HUES64 (cell line): ENCODE measurements at regions not wholly inside any gene's neighbourhood (a gene's known extent, or its start where the extent isn't known, plus 50 kb on each side); places are given as distances from the start of the nearest gene placed in this dataset.
"Not testable (repeated sequence)": the region's sequence is repeated elsewhere in the genome, so short reads cannot be mapped to it uniquely, and the experiment has no call there.

ENCODE experiments used
- H3K27ac ChIP-seq: 2 replicates; pipeline ENCODE4 v1.7.0; 2013; ENCODE audit warnings: low read depth, low read length, inconsistent platforms
- H3K27me3 ChIP-seq: 2 replicates; pipeline ENCODE4 v1.6.1; 2013; ENCODE audit warnings: mild to moderate bottlenecking, low read length; ENCODE audit not compliant: insufficient read depth
- H3K36me3 ChIP-seq: 2 replicates; pipeline ENCODE4 v1.6.1; 2013; ENCODE audit warnings: mild to moderate bottlenecking, low read length; ENCODE audit not compliant: insufficient read depth
- H3K4me1 ChIP-seq: 2 replicates; pipeline ENCODE4 v1.6.1; 2013; ENCODE audit warnings: mild to moderate bottlenecking, low read length, moderate library complexity; ENCODE audit not compliant: insufficient read depth
- H3K4me3 ChIP-seq: 2 replicates; pipeline ENCODE4 v1.5.1; 2013; ENCODE audit warnings: mild to moderate bottlenecking, low read length, moderate library complexity
- H3K9ac ChIP-seq: 2 replicates; pipeline ENCODE4 v1.6.1; 2013; ENCODE audit warnings: mild to moderate bottlenecking, low read depth, low read length
- H3K9me3 ChIP-seq: 2 replicates; pipeline ENCODE4 v1.6.1; 2013; ENCODE audit warnings: low read depth, low read length; ENCODE audit not compliant: insufficient read depth
- WGBS: fragments of 150-250, 120-280 bp; methylation state at CpG from one replicate; pipeline ENCODE4 v1.1.7; 2013; ENCODE audit warnings: missing lambda C conversion rate; 5-methylcytosine and 5-hydroxymethylcytosine counted together

DNA sequence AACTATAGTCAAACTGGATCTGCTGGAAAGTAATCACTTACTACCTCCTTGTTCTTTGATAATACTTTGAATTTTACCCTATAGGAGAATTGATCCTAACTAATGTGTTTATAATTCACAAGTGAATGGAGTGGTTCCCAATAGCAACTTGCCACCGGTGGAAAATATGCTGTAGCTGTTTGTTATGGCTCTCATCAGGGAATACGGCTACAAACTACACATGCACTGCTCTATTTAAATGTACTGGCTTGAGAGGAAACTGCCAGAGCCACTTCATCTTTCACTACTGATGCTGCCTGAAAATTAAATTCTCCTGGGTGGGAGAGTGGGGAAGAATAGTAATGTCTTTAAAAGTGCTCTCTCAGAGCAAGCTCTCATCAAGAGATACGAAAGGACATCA, 448.5 kb upstream of the GRAMD2B start:
- Histone ChIP-seq H3K36me3 (no peaks in the 10 kb centered on the region), H3K27me3 (no peaks in the 10 kb centered on the region), H3K9ac (no peak overlapping the region), H3K9me3 (no peaks in the 10 kb centered on the region), H3K4me1 (peaks cover 14% of the 10 kb centered on the region), H3K4me3 (no peak overlapping the region), H3K27ac (no peak overlapping the region)
- 97% methylated on average over 3 of the region's 3 CpGs for WGBS

DNA sequence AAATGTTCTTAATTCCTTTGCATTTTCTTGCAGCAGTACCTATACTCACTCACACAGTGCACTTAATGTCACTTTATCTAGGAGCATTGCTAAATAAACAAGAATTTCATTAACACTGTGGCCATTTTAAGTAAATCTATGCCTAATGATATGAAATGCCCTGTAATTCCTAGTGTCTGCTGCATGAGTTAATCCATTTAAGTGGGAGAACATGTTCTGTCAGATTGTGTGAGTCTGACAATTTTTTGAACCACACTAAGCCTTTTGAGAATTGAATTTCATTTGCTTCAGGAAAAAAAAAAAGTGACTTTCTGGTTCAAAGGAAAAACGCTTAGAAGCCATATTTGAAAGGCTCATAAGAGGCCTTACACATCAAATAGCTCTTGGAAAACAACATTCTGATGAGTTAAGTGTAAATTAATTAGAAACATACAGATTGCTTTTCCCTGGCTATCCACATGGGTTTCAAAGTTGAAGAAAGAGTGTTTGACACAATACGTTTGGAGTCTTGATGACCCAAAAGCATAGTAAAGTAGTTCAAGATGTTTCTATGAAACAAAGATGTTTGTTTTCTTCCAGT, 446.7 kb upstream of the GRAMD2B start:
- 90% methylated on average over 1 of the region's 2 CpGs for WGBS

DNA sequence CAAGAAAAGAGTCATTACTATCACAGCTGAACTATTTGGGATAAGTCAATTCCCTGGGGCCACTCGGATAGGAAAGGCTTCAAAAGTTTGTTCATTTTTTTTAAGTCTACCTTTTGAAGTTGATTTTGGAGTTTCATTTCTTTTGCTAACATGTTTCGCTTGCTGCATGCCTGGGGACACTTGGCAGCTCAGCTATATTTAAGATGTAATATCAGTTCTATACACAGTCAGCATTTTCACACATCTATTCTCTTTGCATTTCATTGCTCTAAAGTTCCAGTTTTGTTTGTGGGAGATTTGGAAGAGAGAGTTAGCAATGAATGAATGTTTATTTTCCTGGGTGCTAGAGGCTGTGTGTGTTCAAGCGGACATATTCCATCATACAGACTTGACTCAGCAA, 445.2 kb upstream of the GRAMD2B start:
- H3K4me3 ChIP-seq = no peak overlapping the region
- H3K27ac ChIP-seq = no peak overlapping the region
- H3K9ac ChIP-seq = no peak overlapping the region
- 100% methylated on average over 3 of the region's 3 CpGs for WGBS
- no peaks in the 10 kb centered on the region for H3K27me3 ChIP-seq
- H3K9me3 ChIP-seq = no peaks in the 10 kb centered on the region
- H3K4me1 ChIP-seq = peaks cover under 1% of the 10 kb centered on the region; the same call in 1 of the 2 replicates
- no peaks in the 10 kb centered on the region for H3K36me3 ChIP-seq

More for the DNA sequence above, 446.7 kb upstream of the GRAMD2B start:
- H3K4me3 ChIP-seq = no peak overlapping the region
- peaks cover 3% of the 10 kb centered on the region; the same call in 1 of the 2 replicates for H3K4me1 ChIP-seq
- no peaks in the 10 kb centered on the region for H3K9me3 ChIP-seq
- no peaks in the 10 kb centered on the region for H3K36me3 ChIP-seq
- H3K9ac ChIP-seq = no peak overlapping the region
- no peaks in the 10 kb centered on the region for H3K27me3 ChIP-seq
- no peak overlapping the region for H3K27ac ChIP-seq

DNA sequence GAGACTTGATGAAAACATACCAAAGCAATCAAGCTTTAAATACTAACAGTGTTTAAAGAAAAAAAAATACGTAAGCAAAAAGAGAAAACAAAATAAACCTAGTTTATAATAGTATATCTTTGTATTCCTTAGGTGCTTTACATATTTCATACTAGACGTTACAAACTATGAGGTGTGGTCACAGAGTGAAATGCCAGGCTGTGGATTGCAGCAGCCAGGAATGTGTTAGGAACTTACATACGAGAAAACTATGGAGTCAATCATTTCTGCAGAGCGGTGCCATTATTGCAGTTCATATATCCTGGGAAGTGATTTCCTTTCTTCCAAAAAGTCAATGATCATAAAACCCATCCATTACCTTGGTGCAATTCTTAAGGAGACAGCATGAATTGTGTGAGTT, 443.6 kb upstream of the GRAMD2B start:
- Histone ChIP-seq H3K9me3 (no peaks in the 10 kb centered on the region), H3K9ac (no peak overlapping the region), H3K27ac (no peak overlapping the region), H3K36me3 (no peaks in the 10 kb centered on the region), H3K4me3 (no peak overlapping the region), H3K27me3 (no peaks in the 10 kb centered on the region), H3K4me1 (no peaks in the 10 kb centered on the region)
- WGBS = 95% methylated on average over 3 of the region's 4 CpGs

DNA sequence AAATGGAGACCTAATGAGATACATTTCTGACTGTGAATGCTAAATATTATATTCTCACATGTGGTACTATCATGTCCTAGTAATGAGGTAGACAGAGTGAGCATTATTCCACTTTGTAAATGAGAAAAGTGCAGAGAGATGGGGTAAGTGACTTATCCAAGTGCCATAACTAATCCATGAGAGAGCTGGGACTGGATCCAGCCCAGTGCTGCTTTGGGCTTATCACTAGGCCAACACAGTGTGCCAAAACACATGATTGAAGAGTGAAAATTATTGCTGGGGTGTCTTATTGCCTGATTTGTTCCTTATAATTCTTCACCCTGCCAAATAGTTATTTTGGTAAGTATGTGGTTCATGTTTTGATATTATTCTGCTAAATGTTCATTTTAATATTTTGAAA, 442.2 kb upstream of the GRAMD2B start:
- H3K9me3 ChIP-seq = no peaks in the 10 kb centered on the region
- H3K27ac ChIP-seq = no peak overlapping the region
- H3K27me3 ChIP-seq = no peaks in the 10 kb centered on the region
- H3K36me3 ChIP-seq = no peaks in the 10 kb centered on the region
- H3K4me3 ChIP-seq = no peak overlapping the region
- no peaks in the 10 kb centered on the region for H3K4me1 ChIP-seq
- H3K9ac ChIP-seq = no peak overlapping the region

DNA sequence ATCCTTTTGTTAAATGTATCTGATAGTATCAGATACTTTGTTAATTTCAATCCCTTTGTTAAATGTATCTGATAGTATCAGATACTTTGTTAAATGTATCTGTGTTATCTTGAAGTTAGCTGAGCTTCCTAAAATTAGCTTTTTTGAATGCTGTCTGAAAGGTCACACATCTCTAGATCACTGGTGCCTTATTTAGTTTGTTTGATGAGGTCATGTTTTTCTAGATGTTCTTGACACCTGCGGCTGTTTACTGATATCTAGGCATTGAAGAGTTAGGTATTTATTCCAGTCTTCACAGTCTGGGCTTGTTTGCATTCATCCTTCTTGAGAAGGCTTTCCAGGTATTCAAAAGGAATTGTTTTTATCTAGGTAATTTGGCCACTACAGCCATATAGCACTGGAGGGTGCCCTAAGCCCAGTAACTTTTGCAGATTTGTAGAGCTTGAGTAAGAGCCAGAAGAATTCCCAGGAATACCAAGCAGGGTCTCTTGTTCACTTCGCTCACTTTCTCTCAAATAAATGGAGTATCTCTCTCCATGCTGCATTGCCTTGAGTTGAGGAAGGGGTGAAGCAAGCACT, 435.4 kb upstream of the GRAMD2B start:
- no peak overlapping the region for H3K9ac ChIP-seq
- H3K4me1 ChIP-seq = no peaks in the 10 kb centered on the region
- no peaks in the 10 kb centered on the region for H3K27me3 ChIP-seq
- H3K36me3 ChIP-seq = no peaks in the 10 kb centered on the region
- no peak overlapping the region for H3K27ac ChIP-seq
- H3K9me3 ChIP-seq = no peaks in the 10 kb centered on the region
- no peak overlapping the region for H3K4me3 ChIP-seq
- 82% methylated on average over 2 of the region's 2 CpGs for WGBS

DNA sequence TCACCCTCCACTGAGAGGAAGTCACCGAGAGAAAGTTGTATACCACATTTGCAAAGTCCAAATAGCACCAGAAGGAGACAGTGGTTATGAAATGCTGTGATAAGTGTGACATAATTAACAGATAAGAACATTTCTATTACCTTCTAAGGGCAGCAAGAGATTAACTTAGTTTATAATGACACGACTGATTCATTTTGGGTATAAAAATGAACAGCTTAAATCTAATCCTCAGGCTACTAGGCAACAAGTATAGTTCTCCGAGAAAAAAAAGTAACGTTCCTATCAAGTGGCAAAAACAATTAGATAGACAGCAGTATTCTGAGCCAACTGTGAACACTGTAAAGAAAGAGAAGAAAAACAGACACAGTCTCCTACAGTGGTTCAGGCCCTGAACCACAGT, 431.2 kb upstream of the GRAMD2B start:
- WGBS = 96% methylated on average over 3 of the region's 4 CpGs
- Histone ChIP-seq H3K27ac (no peak overlapping the region), H3K4me3 (no peak overlapping the region), H3K27me3 (no peaks in the 10 kb centered on the region), H3K9me3 (no peaks in the 10 kb centered on the region), H3K36me3 (no peaks in the 10 kb centered on the region), H3K9ac (no peak overlapping the region), H3K4me1 (no peaks in the 10 kb centered on the region)

DNA sequence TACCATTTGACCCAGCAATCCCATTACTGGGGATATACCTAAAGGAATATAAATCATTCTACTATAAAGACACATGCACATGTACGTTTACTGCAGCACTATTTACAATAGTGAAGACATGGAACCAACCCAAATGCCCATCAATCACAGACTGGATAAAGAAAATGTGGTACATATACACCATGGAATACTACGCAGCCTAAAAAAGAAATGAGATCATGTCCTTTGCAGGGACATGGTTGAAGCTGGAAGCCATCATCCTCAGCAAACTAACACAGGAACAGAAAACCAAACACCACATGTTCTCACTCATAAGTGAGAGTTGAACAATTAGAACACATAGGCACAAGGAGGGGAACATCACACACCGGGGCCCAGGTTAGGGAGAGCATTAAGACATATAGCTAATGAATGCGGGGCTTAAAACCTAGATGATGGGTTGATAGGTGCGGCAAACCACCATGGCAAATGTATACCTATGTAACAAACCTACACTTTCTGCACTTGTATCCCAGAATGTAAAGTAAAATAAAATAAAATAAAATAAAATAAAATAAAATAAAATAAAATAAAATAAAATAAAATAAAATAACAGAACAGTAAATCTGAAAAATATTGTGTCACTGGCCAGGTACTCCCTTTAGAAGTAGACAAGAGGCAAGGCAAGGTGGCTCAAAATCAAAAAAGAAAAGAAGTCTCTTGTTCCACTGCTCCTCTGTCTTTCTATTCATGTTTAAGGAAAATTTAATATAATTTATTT, 423.8 kb upstream of the GRAMD2B start:
- WGBS = 97% methylated on average over 4 of the region's 5 CpGs

DNA sequence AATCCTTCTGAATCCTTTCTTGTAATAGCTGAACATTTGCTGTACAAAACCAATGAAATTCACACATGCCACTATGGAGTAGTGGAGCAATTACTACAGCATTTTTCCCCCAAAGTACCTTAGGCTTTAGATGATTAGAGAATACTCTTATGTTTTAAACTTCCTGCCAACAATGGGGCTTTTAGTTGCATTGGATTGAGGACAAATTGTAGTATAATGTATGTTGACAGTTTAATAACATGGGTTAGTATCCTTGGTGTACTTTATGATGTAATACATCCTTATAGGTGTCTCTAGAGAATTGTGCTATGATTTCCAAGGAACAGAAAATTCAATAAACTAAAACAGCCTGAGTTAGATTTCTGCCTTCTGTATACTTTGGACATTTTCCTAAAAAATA, 422.7 kb upstream of the GRAMD2B start:
- H3K4me3 ChIP-seq = no peak overlapping the region
- no peaks in the 10 kb centered on the region for H3K36me3 ChIP-seq

More for the DNA sequence above, 423.8 kb upstream of the GRAMD2B start:
- not testable (repeated sequence) for H3K36me3 ChIP-seq, H3K27ac ChIP-seq, H3K4me3 ChIP-seq, H3K4me1 ChIP-seq, H3K27me3 ChIP-seq, H3K9ac ChIP-seq, H3K9me3 ChIP-seq

DNA sequence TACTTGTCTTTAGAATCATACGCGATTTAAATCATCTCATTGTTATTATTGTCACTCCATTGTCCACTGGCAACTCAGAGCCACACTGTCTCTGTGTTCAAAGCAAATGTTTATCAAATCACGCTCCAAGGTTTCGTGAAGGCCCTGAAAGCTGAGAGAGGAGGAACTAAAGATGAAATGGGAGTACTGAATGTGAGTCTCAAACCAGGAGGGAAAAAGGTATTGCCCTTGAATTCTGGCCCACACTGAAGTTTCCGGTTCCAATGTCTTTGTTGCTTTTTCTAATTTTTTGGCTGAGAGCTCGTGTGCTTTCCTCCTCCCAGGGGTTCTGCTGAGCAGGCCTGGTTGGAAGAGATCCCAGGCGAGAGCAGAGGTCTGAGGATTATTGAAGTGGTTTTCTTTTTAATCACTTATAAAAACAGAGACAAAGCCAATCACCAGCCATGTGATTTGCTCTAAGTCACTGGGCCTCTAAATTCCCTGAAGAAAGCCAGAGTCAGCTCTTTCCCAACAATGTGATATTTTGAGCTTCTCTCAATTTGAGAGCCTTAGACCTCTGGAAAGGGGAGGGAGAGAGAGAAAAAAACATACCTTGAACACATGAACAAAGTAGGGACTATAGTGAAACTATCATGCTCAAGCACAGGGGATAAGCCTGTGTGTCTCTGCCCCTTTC, 420.8 kb upstream of the GRAMD2B start:
- WGBS = 86% methylated on average over 6 of the region's 7 CpGs
- Histone ChIP-seq H3K4me1 (0 out of 2 replicates have a peak, but pooled peaks cover 10% of the 10 kb centered on the region), H3K27me3 (no peaks in the 10 kb centered on the region), H3K36me3 (no peaks in the 10 kb centered on the region), H3K27ac (no peak overlapping the region), H3K4me3 (no peak overlapping the region), H3K9me3 (no peaks in the 10 kb centered on the region), H3K9ac (no peak overlapping the region)

More for the DNA sequence above, 422.7 kb upstream of the GRAMD2B start:
- Histone ChIP-seq H3K9me3 (no peaks in the 10 kb centered on the region), H3K27me3 (no peaks in the 10 kb centered on the region), H3K27ac (no peak overlapping the region), H3K4me1 (0 out of 2 replicates have a peak, but pooled peaks cover 10% of the 10 kb centered on the region), H3K9ac (no peak overlapping the region)

DNA sequence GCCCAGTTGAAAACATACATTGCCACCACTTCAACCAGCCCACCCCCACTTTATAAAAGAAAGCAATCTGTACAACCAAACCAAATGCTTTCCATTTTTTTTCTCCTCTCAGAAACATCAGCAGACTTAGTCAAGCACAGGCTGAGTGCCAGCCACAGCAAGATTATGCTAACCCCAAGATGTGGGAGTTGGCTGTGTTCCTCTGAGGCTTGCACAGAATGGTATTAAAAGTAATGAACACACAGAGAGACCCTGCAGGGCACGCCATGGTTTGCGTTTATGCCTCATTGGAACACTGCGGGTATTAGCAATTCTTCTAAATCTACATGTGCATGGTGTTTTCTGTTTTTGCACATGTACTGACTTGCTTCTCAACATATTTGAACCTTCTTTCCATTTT, 419.9 kb upstream of the GRAMD2B start:
- Histone ChIP-seq H3K27me3 (no peaks in the 10 kb centered on the region), H3K27ac (no peak overlapping the region), H3K36me3 (no peaks in the 10 kb centered on the region), H3K9ac (no peak overlapping the region), H3K4me1 (peaks cover 16% of the 10 kb centered on the region; the same call in 1 of the 2 replicates), H3K9me3 (no peaks in the 10 kb centered on the region), H3K4me3 (no peak overlapping the region)
- 95% methylated on average over 3 of the region's 3 CpGs for WGBS
